ENCODE measurements at regions not wholly inside any gene's neighbourhood (a gene's known extent, or its start where the extent isn't known, plus 50 kb on each side); places are given as distances from the start of the nearest gene placed in this dataset.

- TF ChIP-seq CTCF (IDR thresholded peaks at IDR 0.05) (no peak), POLR2AphosphoS5 (IDR thresholded peaks at IDR 0.05) (no peak)
Observed at GRCh38 chr20:12638633-12639312, 370.0 kb upstream of the SPTLC3 start.
